Memory B cell (primary cell): ENCODE measurements at regions not wholly inside any gene's neighbourhood (a gene's known extent, or its start where the extent isn't known, plus 50 kb on each side); places are given as distances from the start of the nearest gene placed in this dataset.

Experiments
- ATAC-seq: fragments of 150-1000 bp; cut with Tn5 transposase; 2 replicates; pipeline ENCODE4 v1.10.0; 2021; ENCODE audit warnings: low read depth, mild to moderate bottlenecking, moderate library complexity
- DNase-seq, 2 donors: peaks; one replicate each; pipeline ENCODE4 v3.0.0; 2022; ENCODE audit warnings: low spot score in 2 of 2
- H3K27ac Mint-ChIP-seq: one replicate; pipeline ENCODE4 v1.8.0; 2022; ENCODE audit warnings: mild to moderate bottlenecking, moderate library complexity, mixed read lengths
- H3K27me3 Mint-ChIP-seq: one replicate; pipeline ENCODE4 v1.8.0; 2022; ENCODE audit warnings: mixed read lengths
- H3K36me3 Mint-ChIP-seq: one replicate; pipeline ENCODE4 v1.8.0; 2022; ENCODE audit warnings: mild to moderate bottlenecking, mixed read lengths
- H3K4me1 Mint-ChIP-seq: one replicate; pipeline ENCODE4 v1.8.0; 2022; ENCODE audit warnings: mixed read lengths
- H3K4me3 Mint-ChIP-seq: one replicate; pipeline ENCODE4 v1.8.0; 2022; ENCODE audit warnings: mild to moderate bottlenecking, moderate library complexity, mixed read lengths
- H3K9me3 Mint-ChIP-seq: one replicate; pipeline ENCODE4 v1.8.0; 2022; ENCODE audit warnings: mixed read lengths

GRCh38 chr3:188954590-188955208 is 217.1 kb upstream of the TPRG1 start:
- H3K27ac Mint-ChIP-seq, result no peak overlapping the region
- H3K4me1 Mint-ChIP-seq, result no peaks in the 10 kb centered on the region
- no peak overlapping the region for H3K4me3 Mint-ChIP-seq
- no peaks in the 10 kb centered on the region for H3K9me3 Mint-ChIP-seq
- peak; percentile 75 to 76 for DNase-seq
- no peaks in the 10 kb centered on the region for H3K36me3 Mint-ChIP-seq
- peaks cover 1% of the 10 kb centered on the region for H3K27me3 Mint-ChIP-seq
- peak; percentile 83 for ATAC-seq

- H3K4me1 Mint-ChIP-seq, result no peaks in the 10 kb centered on the region
- ATAC-seq (no peak), DNase-seq (no peak)
- H3K27ac Mint-ChIP-seq, result no peak overlapping the region
- no peak overlapping the region for H3K4me3 Mint-ChIP-seq
- H3K27me3 Mint-ChIP-seq, result peaks cover under 1% of the 10 kb centered on the region
- no peaks in the 10 kb centered on the region for H3K36me3 Mint-ChIP-seq
- H3K9me3 Mint-ChIP-seq, result no peaks in the 10 kb centered on the region
Measured at GRCh38 chr3:188955919-188956318, 215.9 kb upstream of the TPRG1 start.

- peaks cover 1% of the 10 kb centered on the region for H3K27me3 Mint-ChIP-seq
- H3K4me1 Mint-ChIP-seq, result no peaks in the 10 kb centered on the region
- ATAC-seq (peak; percentile 48), DNase-seq (peak in 1 of 2 donors; percentile 41)
- H3K9me3 Mint-ChIP-seq, result no peaks in the 10 kb centered on the region
- H3K36me3 Mint-ChIP-seq, result no peaks in the 10 kb centered on the region
- no peak overlapping the region for H3K4me3 Mint-ChIP-seq
- H3K27ac Mint-ChIP-seq, result no peak overlapping the region
Measured at GRCh38 chr3:188956839-188957489, 214.8 kb upstream of the TPRG1 start.

GRCh38 chr3:188959013-188959412 is 212.8 kb upstream of the TPRG1 start:
- no peak overlapping the region for H3K27ac Mint-ChIP-seq
- no peaks in the 10 kb centered on the region for H3K4me1 Mint-ChIP-seq
- no peaks in the 10 kb centered on the region for H3K36me3 Mint-ChIP-seq
- no peaks in the 10 kb centered on the region for H3K9me3 Mint-ChIP-seq
- DNase-seq (no peak), ATAC-seq (no peak)
- no peak overlapping the region for H3K4me3 Mint-ChIP-seq
- H3K27me3 Mint-ChIP-seq, result peaks cover 3% of the 10 kb centered on the region

GRCh38 chr3:188962253-188963247 is 209.2 kb upstream of the TPRG1 start:
- Mint-ChIP-seq H3K9me3 (no peaks in the 10 kb centered on the region), H3K27ac (no peak overlapping the region), H3K27me3 (peaks cover 5% of the 10 kb centered on the region), H3K4me1 (no peaks in the 10 kb centered on the region), H3K36me3 (no peaks in the 10 kb centered on the region), H3K4me3 (no peak overlapping the region)
- DNase-seq (no peak), ATAC-seq (no peak)

- H3K4me1 Mint-ChIP-seq, result no peaks in the 10 kb centered on the region
- peaks cover 5% of the 10 kb centered on the region for H3K27me3 Mint-ChIP-seq
- ATAC-seq, result no peak
- no peaks in the 10 kb centered on the region for H3K9me3 Mint-ChIP-seq
- no peak overlapping the region for H3K4me3 Mint-ChIP-seq
- no peaks in the 10 kb centered on the region for H3K36me3 Mint-ChIP-seq
- H3K27ac Mint-ChIP-seq, result no peak overlapping the region
- no peak for DNase-seq
Measured at GRCh38 chr3:188964957-188965356, 206.8 kb upstream of the TPRG1 start.

GRCh38 chr3:188972310-188972709 is 199.5 kb upstream of the TPRG1 start:
- ATAC-seq (no peak), DNase-seq (no peak)
- Mint-ChIP-seq H3K4me3 (no peak overlapping the region), H3K27ac (no peak overlapping the region), H3K9me3 (peaks cover 4% of the 10 kb centered on the region), H3K27me3 (peaks cover 21% of the 10 kb centered on the region), H3K4me1 (peaks cover 3% of the 10 kb centered on the region), H3K36me3 (peaks cover 3% of the 10 kb centered on the region)

GRCh38 chr3:188974856-188975599 is 196.7 kb upstream of the TPRG1 start:
- peaks cover 3% of the 10 kb centered on the region for H3K36me3 Mint-ChIP-seq
- H3K27ac Mint-ChIP-seq, result no peak overlapping the region
- no peak for DNase-seq
- peaks cover 3% of the 10 kb centered on the region for H3K4me1 Mint-ChIP-seq
- no peak for ATAC-seq
- peaks cover 4% of the 10 kb centered on the region for H3K9me3 Mint-ChIP-seq
- peaks cover 21% of the 10 kb centered on the region for H3K27me3 Mint-ChIP-seq
- H3K4me3 Mint-ChIP-seq, result no peak overlapping the region

GRCh38 chr3:188975600-188976314 is 196.0 kb upstream of the TPRG1 start:
- DNase-seq (no peak), ATAC-seq (no peak)
- no peak overlapping the region for H3K27ac Mint-ChIP-seq
- H3K9me3 Mint-ChIP-seq, result peaks cover 4% of the 10 kb centered on the region
- H3K4me3 Mint-ChIP-seq, result no peak overlapping the region
- peaks cover 3% of the 10 kb centered on the region for H3K36me3 Mint-ChIP-seq
- peaks cover 3% of the 10 kb centered on the region for H3K4me1 Mint-ChIP-seq
- H3K27me3 Mint-ChIP-seq, result peaks cover 20% of the 10 kb centered on the region

GRCh38 chr3:188976407-188976806 is 195.4 kb upstream of the TPRG1 start:
- H3K36me3 Mint-ChIP-seq, result peaks cover 3% of the 10 kb centered on the region
- H3K27ac Mint-ChIP-seq, result no peak overlapping the region
- peaks cover 4% of the 10 kb centered on the region for H3K9me3 Mint-ChIP-seq
- no peak overlapping the region for H3K4me3 Mint-ChIP-seq
- peaks cover 3% of the 10 kb centered on the region for H3K4me1 Mint-ChIP-seq
- ATAC-seq (no peak), DNase-seq (no peak)
- peaks cover 17% of the 10 kb centered on the region for H3K27me3 Mint-ChIP-seq

GRCh38 chr3:188978421-188979171 is 193.2 kb upstream of the TPRG1 start:
- Mint-ChIP-seq H3K9me3 (no peaks in the 10 kb centered on the region), H3K4me1 (peaks cover 3% of the 10 kb centered on the region), H3K27ac (no peak overlapping the region), H3K4me3 (no peak overlapping the region), H3K27me3 (peaks cover 7% of the 10 kb centered on the region), H3K36me3 (no peaks in the 10 kb centered on the region)
- no peak for ATAC-seq
- no peak for DNase-seq

- H3K4me1 Mint-ChIP-seq, result peaks cover 3% of the 10 kb centered on the region
- H3K9me3 Mint-ChIP-seq, result no peaks in the 10 kb centered on the region
- DNase-seq (no peak), ATAC-seq (no peak)
- H3K27me3 Mint-ChIP-seq, result peaks cover 5% of the 10 kb centered on the region
- no peak overlapping the region for H3K4me3 Mint-ChIP-seq
- H3K36me3 Mint-ChIP-seq, result no peaks in the 10 kb centered on the region
- H3K27ac Mint-ChIP-seq, result no peak overlapping the region
Measured at GRCh38 chr3:188979248-188979647, 192.5 kb upstream of the TPRG1 start.
